Keratinocyte (primary cell): ENCODE measurements at regions not wholly inside any gene's neighbourhood (a gene's known extent, or its start where the extent isn't known, plus 50 kb on each side); places are given as distances from the start of the nearest gene placed in this dataset.

Experiments
- DNase-seq: peaks from one replicate; pipeline ENCODE4 v3.0.0-alpha.2; 2011; ENCODE audit warnings: low read depth, missing footprints, low spot score
- FAIRE-seq: peaks from 2 replicates; lab custom pipeline; 2011; peaks lifted over from hg19 to GRCh38; lab: Jason Lieb, UNC
- H2AFZ ChIP-seq: 2 replicates; pipeline ENCODE4 v1.6.0; 2012; ENCODE audit warnings: low read length, control low read depth, inconsistent platforms; ENCODE audit not compliant: control insufficient read depth
- H3K27ac ChIP-seq: 2 replicates; pipeline ENCODE4 v1.5.1; 2011; ENCODE audit warnings: low read length; ENCODE audit not compliant: control insufficient read depth, insufficient read depth
- H3K27me3 ChIP-seq: 3 replicates; pipeline ENCODE4 v1.6.0; 2011; ENCODE audit warnings: low read length; ENCODE audit not compliant: control insufficient read depth, insufficient read depth; ENCODE audit errors: extremely low read depth
- H3K36me3 ChIP-seq, 2 experiments: 2 replicates in 1 of 2; 3 replicates in 1 of 2; pipeline ENCODE4 v1.5.1; 2011; ENCODE audit warnings: low read length in 2 of 2, mild to moderate bottlenecking in 1 of 2; ENCODE audit not compliant: control insufficient read depth in 2 of 2, insufficient read depth in 2 of 2; ENCODE audit errors: extremely low read depth in 1 of 2
- H3K4me1 ChIP-seq: 3 replicates; pipeline ENCODE4 v1.5.1; 2011; ENCODE audit warnings: low read length; ENCODE audit not compliant: control insufficient read depth, insufficient read depth; ENCODE audit errors: extremely low read depth
- H3K4me2 ChIP-seq: 3 replicates; pipeline ENCODE4 v1.6.0; 2011; ENCODE audit warnings: low read depth, low read length; ENCODE audit not compliant: control insufficient read depth, insufficient read depth; ENCODE audit errors: extremely low read depth
- H3K4me3 ChIP-seq, 3 experiments: fragments of 200-600 bp in 1 of 3; sonication (generic) in 1 of 3; 2 replicates in 2 of 3; 3 replicates in 1 of 3; pipeline ENCODE4 v1.5.1; 2011 to 2016; ENCODE audit warnings: low read length in 3 of 3, mild to moderate bottlenecking in 3 of 3, control low read depth in 2 of 3, inconsistent platforms in 1 of 3, low read depth in 1 of 3, mixed read lengths in 1 of 3, mixed run types in 1 of 3, moderate library complexity in 1 of 3; ENCODE audit not compliant: control insufficient read depth in 2 of 3, insufficient read depth in 2 of 3; ENCODE audit errors: extremely low read depth in 1 of 3
- H3K79me2 ChIP-seq: 2 replicates; pipeline ENCODE4 v1.6.0; 2012; ENCODE audit warnings: low read length; ENCODE audit not compliant: control insufficient read depth, insufficient read depth
- H3K9ac ChIP-seq: 3 replicates; pipeline ENCODE4 v1.6.0; 2011; ENCODE audit warnings: low read length; ENCODE audit not compliant: control insufficient read depth, insufficient read depth; ENCODE audit errors: extremely low read depth
- H3K9me1 ChIP-seq: 3 replicates; pipeline ENCODE4 v1.6.0; 2011; ENCODE audit warnings: low read length; ENCODE audit not compliant: control insufficient read depth, insufficient read depth; ENCODE audit errors: extremely low read depth
- H3K9me3 ChIP-seq: 2 replicates; pipeline ENCODE4 v1.5.1; 2012; ENCODE audit warnings: low read depth, low read length; ENCODE audit not compliant: control insufficient read depth
- H4K20me1 ChIP-seq: 3 replicates; pipeline ENCODE4 v1.6.0; 2011; ENCODE audit warnings: low read length; ENCODE audit not compliant: control insufficient read depth, insufficient read depth; ENCODE audit errors: extremely low read depth
- CTCF ChIP-seq, 3 experiments: IDR thresholded peaks in 1 of 3; conservative IDR thresholded peaks in 1 of 3; optimal IDR thresholded peaks in 1 of 3; 2 replicates in 2 of 3; 3 replicates in 1 of 3; pipeline versions ENCODE3 to v1.5.1; 2011; ENCODE audit warnings: low read length in 3 of 3, mild to moderate bottlenecking in 3 of 3, moderate library complexity in 2 of 3, control low read depth in 1 of 3, inconsistent platforms in 1 of 3; ENCODE audit not compliant: insufficient read depth in 2 of 3; ENCODE audit errors: extremely low read depth in 1 of 3
- EZH2 ChIP-seq: IDR thresholded peaks from one replicate; pipeline ENCODE4 v1.6.1; 2012; ENCODE audit warnings: inconsistent platforms, mild to moderate bottlenecking, low read length, moderate library complexity
- dilution Hi-C: fragments of 300-500 bp; cut with MboI; formaldehyde crosslinking; loops from one replicate; pipeline ENCODE4 v1.7.0; 2020; ENCODE audit warnings: low sequenced_read_pairs; ENCODE audit not compliant: extremely low pct_ligation_motif_present

- H3K4me1 ChIP-seq, result no peaks in the 10 kb centered on the region
- H3K27me3 ChIP-seq, result no peaks in the 10 kb centered on the region
- no peaks in the 10 kb centered on the region for H4K20me1 ChIP-seq
- no peaks in the 10 kb centered on the region for H3K36me3 ChIP-seq
- peaks cover 6% of the 10 kb centered on the region for H3K9me3 ChIP-seq
- no peak overlapping the region for H3K4me2 ChIP-seq
- peak; percentile 4 for DNase-seq
- H3K27ac ChIP-seq, result no peak overlapping the region
- no peaks in the 10 kb centered on the region for H3K9me1 ChIP-seq
- no peaks in the 10 kb centered on the region for H3K79me2 ChIP-seq
- TF ChIP-seq CTCF (optimal IDR thresholded peaks at IDR 0.05 in 1 of 3, IDR thresholded peaks at IDR 0.05 in 1 of 3, conservative IDR thresholded peaks at IDR 0.05 in 1 of 3; ENCODE audit: extremely low read depth in 1 of 3, insufficient read depth in 2 of 3, low read length in 3 of 3) (no peak), EZH2 (no peak)
- no peak for FAIRE-seq
- dilution Hi-C loops, result no loop called here
- H3K9ac ChIP-seq, result no peak overlapping the region
- no peak overlapping the region for H2AFZ ChIP-seq
- no peak overlapping the region for H3K4me3 ChIP-seq
These were observed 522.6 kb downstream of the HINT1 start for GRCh38 chr5:130642461-130642860.

GRCh38 chr5:130627145-130627544 is 537.9 kb downstream of the HINT1 start:
- dilution Hi-C loops, result no loop called here
- FAIRE-seq, result no peak

More at GRCh38 chr5:130627145-130627544, 537.9 kb downstream of the HINT1 start:
- Histone ChIP-seq H3K27ac (no peak overlapping the region), H3K4me1 (no peaks in the 10 kb centered on the region), H3K27me3 (no peaks in the 10 kb centered on the region), H3K9me3 (no peaks in the 10 kb centered on the region), H3K4me2 (no peak overlapping the region), H3K9me1 (no peaks in the 10 kb centered on the region), H2AFZ (no peak overlapping the region), H3K36me3 (no peaks in the 10 kb centered on the region), H3K79me2 (no peaks in the 10 kb centered on the region), H4K20me1 (no peaks in the 10 kb centered on the region), H3K4me3 (no peak overlapping the region), H3K9ac (no peak overlapping the region)
- TF ChIP-seq EZH2, result no peak
- no peak for TF ChIP-seq CTCF (optimal IDR thresholded peaks at IDR 0.05 in 1 of 3, IDR thresholded peaks at IDR 0.05 in 1 of 3, conservative IDR thresholded peaks at IDR 0.05 in 1 of 3; ENCODE audit: extremely low read depth in 1 of 3, insufficient read depth in 2 of 3, low read length in 3 of 3)
- DNase-seq, result no peak
